Muscle of back (tissue), 3 donors: ENCODE measurements at regions not wholly inside any gene's neighbourhood (a gene's known extent, or its start where the extent isn't known, plus 50 kb on each side); places are given as distances from the start of the nearest gene placed in this dataset.
"Not testable (repeated sequence)": the region's sequence is repeated elsewhere in the genome, so short reads cannot be mapped to it uniquely, and the experiment has no call there.

Source experiments
- DNase-seq, 3 donors: peaks; one replicate each; pipeline versions ENCODE4 v3.0.0 to v3.0.0-alpha.2; 2013

- no peak for DNase-seq
These were observed 317.3 kb upstream of the TFPI start for GRCh38 chr2:187871506-187871905.

GRCh38 chr2:187873132-187873531 lies 318.9 kb upstream of the TFPI start:
- DNase-seq: no peak

GRCh38 chr2:187874786-187875185 lies 320.6 kb upstream of the TFPI start:
- no peak for DNase-seq

- DNase-seq: peak in 1 of 3 donors; percentile 60
These were observed 321.3 kb upstream of the TFPI start for GRCh38 chr2:187875261-187876141.

GRCh38 chr2:187876554-187876953 lies 322.3 kb upstream of the TFPI start:
- peak in 1 of 3 donors; percentile 12 for DNase-seq

- DNase-seq: peak in 1 of 3 donors; percentile 12
These were observed 323.2 kb upstream of the TFPI start for GRCh38 chr2:187877391-187877790.

- DNase-seq: peak in 1 of 3 donors; percentile 30
These were observed 323.9 kb upstream of the TFPI start for GRCh38 chr2:187878112-187878511.

- no peak for DNase-seq
These were observed 325.3 kb upstream of the TFPI start for GRCh38 chr2:187879491-187879890.

- no peak for DNase-seq
These were observed 329.8 kb upstream of the TFPI start for GRCh38 chr2:187884003-187884402.

- no peak for DNase-seq
These were observed 336.5 kb upstream of the TFPI start for GRCh38 chr2:187890690-187891089.

GRCh38 chr2:187900021-187900420 lies 345.8 kb upstream of the TFPI start:
- DNase-seq: no peak

- DNase-seq: no peak
These were observed 351.8 kb upstream of the TFPI start for GRCh38 chr2:187906021-187906420.

- not testable (repeated sequence) for DNase-seq
These were observed 356.7 kb upstream of the TFPI start for GRCh38 chr2:187910922-187911321.

- DNase-seq: no peak
These were observed 358.7 kb upstream of the TFPI start for GRCh38 chr2:187912950-187913349.

GRCh38 chr2:187915810-187916209 lies 361.6 kb upstream of the TFPI start:
- no peak for DNase-seq

- no peak for DNase-seq
These were observed 362.6 kb upstream of the TFPI start for GRCh38 chr2:187916799-187917198.

- no peak for DNase-seq
These were observed 363.3 kb upstream of the TFPI start for GRCh38 chr2:187917535-187917934.

- no peak for DNase-seq
These were observed 365.0 kb upstream of the TFPI start for GRCh38 chr2:187918996-187919821.

GRCh38 chr2:187920511-187920910 lies 366.3 kb upstream of the TFPI start:
- DNase-seq: no peak

- no peak for DNase-seq
These were observed 368.6 kb upstream of the TFPI start for GRCh38 chr2:187922846-187923245.

- DNase-seq: no peak
These were observed 367.4 kb upstream of the GULP1 start for GRCh38 chr2:187924293-187924692.

GRCh38 chr2:187934236-187934635 lies 357.4 kb upstream of the GULP1 start:
- DNase-seq: no peak

- DNase-seq: no peak
These were observed 357.0 kb upstream of the GULP1 start for GRCh38 chr2:187934692-187935091.
